HG03469 (cell line): ENCODE measurements at regions not wholly inside any gene's neighbourhood (a gene's known extent, or its start where the extent isn't known, plus 50 kb on each side); places are given as distances from the start of the nearest gene placed in this dataset.

Experiments
- ATAC-seq: cut with Tn5 transposase; IDR thresholded peaks from one replicate; pipeline ENCODE4 v1.9.1; 2021; ENCODE audit warnings: mild to moderate bottlenecking, moderate library complexity, moderate number of reproducible peaks; ENCODE audit not compliant: unreplicated experiment

GRCh38 chr5:74501674-74502478, 138.7 kb downstream of the ENC1 start:
- ATAC-seq = no peak

GRCh38 chr5:74500110-74500917, 140.2 kb downstream of the ENC1 start:
- ATAC-seq = no peak

- ATAC-seq = no peak
These were observed 141.1 kb downstream of the ENC1 start for GRCh38 chr5:74499256-74500050.

GRCh38 chr5:74497706-74498105, 142.8 kb downstream of the ENC1 start:
- no peak for ATAC-seq

- ATAC-seq = no peak
These were observed 147.1 kb downstream of the ENC1 start for GRCh38 chr5:74493411-74493810.

- no peak for ATAC-seq
These were observed 148.3 kb downstream of the ENC1 start for GRCh38 chr5:74492230-74492629.

- no peak for ATAC-seq
These were observed 148.9 kb downstream of the ENC1 start for GRCh38 chr5:74491586-74491985.

- ATAC-seq = peak; percentile 94
These were observed 149.7 kb downstream of the ENC1 start for GRCh38 chr5:74490814-74491213.

- no peak for ATAC-seq
These were observed 157.5 kb downstream of the ENC1 start for GRCh38 chr5:74482990-74483389.

GRCh38 chr5:74482523-74482922, 158.0 kb downstream of the ENC1 start:
- no peak for ATAC-seq

GRCh38 chr5:74481357-74481756, 159.2 kb downstream of the ENC1 start:
- peak; percentile 56 for ATAC-seq

GRCh38 chr5:74480201-74480600, 160.3 kb downstream of the ENC1 start:
- no peak for ATAC-seq

GRCh38 chr5:74478328-74478727, 162.2 kb downstream of the ENC1 start:
- no peak for ATAC-seq

- no peak for ATAC-seq
These were observed 162.8 kb downstream of the ENC1 start for GRCh38 chr5:74477761-74478160.

GRCh38 chr5:74476819-74477453, 163.6 kb downstream of the ENC1 start:
- no peak for ATAC-seq

GRCh38 chr5:74476046-74476818, 164.3 kb downstream of the ENC1 start:
- ATAC-seq = no peak

- ATAC-seq = no peak
These were observed 168.7 kb downstream of the ENC1 start for GRCh38 chr5:74471875-74472274.

- no peak for ATAC-seq
These were observed 171.1 kb downstream of the ENC1 start for GRCh38 chr5:74469234-74469994.

- no peak for ATAC-seq
These were observed 172.1 kb downstream of the ENC1 start for GRCh38 chr5:74468421-74468820.
